GM23248 (cell line): ENCODE measurements at regions not wholly inside any gene's neighbourhood (a gene's known extent, or its start where the extent isn't known, plus 50 kb on each side); places are given as distances from the start of the nearest gene placed in this dataset.

Source experiments
- EZH2 ChIP-seq: fragments of 200-600 bp; sonication (generic); IDR thresholded peaks from 2 replicates; pipeline ENCODE4 v1.6.1; 2018; ENCODE audit warnings: antibody characterized with exemption, mild to moderate bottlenecking; ENCODE audit not compliant: insufficient read depth, poor library complexity, severe bottlenecking
- EZH2phosphoT487 ChIP-seq: fragments of 200-600 bp; sonication (generic); IDR thresholded peaks from 2 replicates; pipeline ENCODE4 v1.6.1; 2018; ENCODE audit warnings: antibody characterized with exemption, moderate library complexity, mild to moderate bottlenecking, low read depth; ENCODE audit not compliant: insufficient read depth

DNA sequence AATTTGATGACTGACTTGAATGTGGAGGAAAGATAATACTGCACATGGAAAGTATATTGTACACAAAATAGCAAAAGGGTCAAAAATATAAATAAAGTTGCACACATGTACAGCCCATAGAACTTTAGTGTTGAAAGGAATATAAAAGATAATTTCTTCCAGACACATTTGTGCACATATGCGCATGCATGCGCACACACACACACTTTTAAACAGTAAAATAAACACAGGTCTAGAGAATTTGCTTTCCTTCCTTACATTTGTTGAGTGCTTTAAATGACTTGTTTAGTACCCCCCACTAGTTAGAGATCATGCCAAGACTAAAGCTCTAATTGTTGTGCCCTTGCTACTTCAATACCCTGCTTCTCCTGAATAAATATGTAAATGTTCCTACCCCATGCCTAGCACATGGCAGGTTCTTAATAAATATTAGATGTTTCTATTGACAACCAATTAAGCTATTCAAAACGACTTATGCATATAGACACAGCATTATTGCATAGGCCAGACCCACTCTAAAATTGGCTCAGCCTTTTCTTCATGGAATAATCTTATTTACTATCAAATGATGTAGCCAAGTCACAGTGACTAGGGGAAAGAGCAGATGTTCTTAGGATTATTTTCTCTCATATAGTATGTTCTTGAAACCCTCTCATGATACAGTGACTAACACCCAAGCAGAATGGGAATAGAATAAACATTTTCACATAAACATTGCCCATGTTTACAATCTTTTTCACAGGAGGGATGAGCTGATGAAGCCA is 165.5 kb upstream of the ACVR2A start:
- TF ChIP-seq EZH2 (no peak), EZH2phosphoT487 (no peak)
